Heart left ventricle (tissue), 13 donors: ENCODE measurements at regions not wholly inside any gene's neighbourhood (a gene's known extent, or its start where the extent isn't known, plus 50 kb on each side); places are given as distances from the start of the nearest gene placed in this dataset.

Experiments used
- POLR2A ChIP-seq, 2 donors: fragments of 450-650 bp; IDR thresholded peaks; one replicate each; pipeline ENCODE4 v1.6.1; 2017; ENCODE audit warnings: antibody characterized with exemption in 2 of 2, mild to moderate bottlenecking in 2 of 2, moderate library complexity in 2 of 2
- TF ChIP-seq, protein P1 (sequence below), 12 donors: fragments of 200-600 bp; sonication (generic) in 4 of 12; IDR thresholded peaks; one replicate each; pipeline versions ENCODE4 v1.5.0 to v1.8.0; 2018 to 2022; ENCODE audit warnings: antibody characterized with exemption in 12 of 12, mild to moderate bottlenecking in 5 of 12
- donor health status: ischemic (EF 13 %, LVEDD 7.1; RV severe dilation, severe dysfunction).
- donor health status: DM: no; HTN: yes; CAD: no.
- donor health status: DM: no; HTN: no; CAD: no.
- donor health status: ischemic (EF 25% LVEDD 6.9; RV normal size, moderate dysfunction).
- donor health status: ischemic (EF 25% LVEDD 5.7; RV mildly dilated, moderate dysfunction).
- donor health status: ischemic (EF 35%, LVEDD 5.7; RV mildly dilated, moderate dysfunction).
- donor health status: nonischemic (EF 11% LVEDD 7.7; RV severe dilation, severe dysfunction).
- donor health status: DM: yes; HTN: yes; CAD: no.
- donor health status: PGD.
- donor health status: ischemic (EF 29% LVEDD 5.4; RV normal size, mild dysfunction).
- donor health status: nonischemic (EF 23%, LVEDD 6.1; RV moderate dilation, normal function).

DNA sequence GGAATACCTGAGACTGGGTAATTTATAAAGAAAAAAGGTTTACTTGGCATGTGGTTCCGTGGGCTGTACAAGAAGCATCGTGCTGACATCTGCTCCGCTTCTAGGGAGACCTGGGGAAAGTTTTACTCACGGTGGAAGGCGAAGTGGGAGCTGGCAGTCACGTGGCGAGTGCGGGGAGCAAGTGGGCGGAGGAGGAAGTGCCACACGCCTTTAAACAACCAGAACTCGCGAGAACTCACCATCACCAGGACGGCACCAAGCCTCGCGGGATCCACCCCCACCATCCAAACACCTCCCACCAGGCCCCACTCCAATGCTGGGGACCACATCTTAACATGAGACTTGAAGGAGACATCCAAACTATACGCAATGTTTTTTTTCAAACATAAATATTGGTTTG lies 406.2 kb upstream of the IRX4 start:
- TF ChIP-seq, protein P1, sequence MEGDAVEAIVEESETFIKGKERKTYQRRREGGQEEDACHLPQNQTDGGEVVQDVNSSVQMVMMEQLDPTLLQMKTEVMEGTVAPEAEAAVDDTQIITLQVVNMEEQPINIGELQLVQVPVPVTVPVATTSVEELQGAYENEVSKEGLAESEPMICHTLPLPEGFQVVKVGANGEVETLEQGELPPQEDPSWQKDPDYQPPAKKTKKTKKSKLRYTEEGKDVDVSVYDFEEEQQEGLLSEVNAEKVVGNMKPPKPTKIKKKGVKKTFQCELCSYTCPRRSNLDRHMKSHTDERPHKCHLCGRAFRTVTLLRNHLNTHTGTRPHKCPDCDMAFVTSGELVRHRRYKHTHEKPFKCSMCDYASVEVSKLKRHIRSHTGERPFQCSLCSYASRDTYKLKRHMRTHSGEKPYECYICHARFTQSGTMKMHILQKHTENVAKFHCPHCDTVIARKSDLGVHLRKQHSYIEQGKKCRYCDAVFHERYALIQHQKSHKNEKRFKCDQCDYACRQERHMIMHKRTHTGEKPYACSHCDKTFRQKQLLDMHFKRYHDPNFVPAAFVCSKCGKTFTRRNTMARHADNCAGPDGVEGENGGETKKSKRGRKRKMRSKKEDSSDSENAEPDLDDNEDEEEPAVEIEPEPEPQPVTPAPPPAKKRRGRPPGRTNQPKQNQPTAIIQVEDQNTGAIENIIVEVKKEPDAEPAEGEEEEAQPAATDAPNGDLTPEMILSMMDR (IDR thresholded peaks at IDR 0.05), result no peak
- TF ChIP-seq POLR2A (IDR thresholded peaks at IDR 0.05), result no peak
